ENCODE measurements at regions not wholly inside any gene's neighbourhood (a gene's known extent, or its start where the extent isn't known, plus 50 kb on each side); places are given as distances from the start of the nearest gene placed in this dataset.

DNA sequence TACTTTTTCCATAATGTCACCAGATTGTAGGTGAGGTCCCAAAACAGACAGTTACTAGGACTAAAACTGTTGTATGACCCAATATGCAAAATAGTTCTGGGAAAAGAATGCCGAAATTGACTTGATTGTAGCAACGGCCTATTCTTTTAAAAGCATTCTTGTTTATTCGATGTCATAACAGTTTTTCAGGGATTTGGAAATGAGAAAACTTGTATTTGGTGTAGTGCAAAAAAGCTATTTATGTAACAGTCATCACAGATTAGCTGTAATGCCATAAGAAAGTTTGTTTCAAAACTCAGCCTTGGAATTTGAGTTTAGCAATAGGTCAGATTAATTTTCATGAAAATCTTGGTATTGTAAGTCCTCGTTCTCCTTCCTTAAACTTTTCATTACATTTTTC, 69.2 kb upstream of the DIAPH2 start:
- TF ChIP-seq TARDBP (IDR thresholded peaks at IDR 0.05) (no peak), ZNF384 (IDR thresholded peaks at IDR 0.05) (no peak), FOXM1 (IDR thresholded peaks at IDR 0.05; ENCODE audit: borderline replicate concordance) (no peak), NFRKB (IDR thresholded peaks at IDR 0.05) (no peak), ELF4 (IDR thresholded peaks at IDR 0.05) (no peak)
